ENCODE measurements at regions not wholly inside any gene's neighbourhood (a gene's known extent, or its start where the extent isn't known, plus 50 kb on each side); places are given as distances from the start of the nearest gene placed in this dataset.

DNA sequence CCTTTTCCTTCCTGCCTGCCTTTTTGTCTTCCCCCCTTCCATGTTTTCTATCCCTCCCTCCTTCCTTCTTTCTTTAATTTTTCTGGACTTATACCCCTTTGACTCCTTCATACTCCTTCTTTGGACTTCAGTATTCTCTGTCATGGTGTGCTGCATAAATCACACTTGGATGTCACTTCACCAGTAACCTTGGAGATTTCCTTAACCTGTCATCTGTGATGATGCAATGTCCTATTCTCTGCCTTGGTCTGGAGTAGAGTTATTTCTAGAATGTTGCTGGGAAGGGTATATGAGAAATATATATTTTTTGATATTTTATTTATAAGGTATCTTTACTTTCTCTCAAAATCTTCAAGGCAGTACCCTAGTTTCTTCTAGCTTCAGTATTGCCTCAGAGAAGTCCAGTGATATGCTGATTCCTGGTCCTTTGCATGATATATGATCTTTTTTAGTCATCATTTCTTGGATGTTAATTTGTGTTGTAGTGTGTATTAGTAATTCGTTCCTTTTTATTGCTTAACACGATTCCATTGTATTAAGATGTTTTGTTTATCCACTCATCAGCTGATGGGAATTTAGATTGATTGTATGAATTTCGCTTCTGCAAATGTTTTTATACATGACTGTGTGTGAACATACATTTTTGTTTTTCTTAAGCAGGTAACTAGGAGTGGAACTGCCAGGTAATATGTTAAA lies 206.9 kb upstream of the MBL2 start:
- no peak for TF ChIP-seq POLR2AphosphoS5 (IDR thresholded peaks at IDR 0.05; ENCODE audit: insufficient read depth in 1 of 2, low read depth in 1 of 2)
- TF ChIP-seq CTCF (IDR thresholded peaks at IDR 0.05): no peak
